HEK293 (cell line): ENCODE measurements at regions not wholly inside any gene's neighbourhood (a gene's known extent, or its start where the extent isn't known, plus 50 kb on each side); places are given as distances from the start of the nearest gene placed in this dataset.

Experiments
- FEZF1 ChIP-seq: fragments of 450-650 bp; formaldehyde crosslinking; IDR thresholded peaks from 2 replicates; pipeline ENCODE4 v1.5.1; 2016; ENCODE audit warnings: missing biosample characterization, missing genetic modification characterization
- ZNF223 ChIP-seq: fragments of 450-650 bp; formaldehyde crosslinking; IDR thresholded peaks from 2 replicates; pipeline ENCODE4 v1.5.1; 2016; ENCODE audit warnings: missing biosample characterization, missing genetic modification characterization
- ZNF266 ChIP-seq: fragments of 450-650 bp; formaldehyde crosslinking; IDR thresholded peaks from 2 replicates; pipeline ENCODE4 v1.5.1; 2016; ENCODE audit warnings: missing biosample characterization, missing genetic modification characterization, low read depth
- ZNF416 ChIP-seq: fragments of 450-650 bp; formaldehyde crosslinking; IDR thresholded peaks from 2 replicates; pipeline ENCODE4 v1.5.1; 2016; ENCODE audit warnings: missing biosample characterization, missing genetic modification characterization
- ZNF785 ChIP-seq: fragments of 450-650 bp; formaldehyde crosslinking; IDR thresholded peaks from 2 replicates; pipeline ENCODE4 v1.5.1; 2016; ENCODE audit warnings: missing biosample characterization, missing genetic modification characterization
- TF ChIP-seq, protein P1 (sequence below): fragments of 450-650 bp; formaldehyde crosslinking; IDR thresholded peaks from 2 replicates; pipeline ENCODE4 v1.5.1; 2016; ENCODE audit warnings: missing biosample characterization, missing genetic modification characterization
- TF ChIP-seq, protein P2 (sequence below): fragments of 450-650 bp; formaldehyde crosslinking; optimal IDR thresholded peaks from 2 replicates; pipeline ENCODE3; 2016; ENCODE audit warnings: missing biosample characterization, mild to moderate bottlenecking, missing genetic modification characterization
- TF ChIP-seq, protein P3 (sequence below): fragments of 450-650 bp; formaldehyde crosslinking; conservative IDR thresholded peaks from 2 replicates; pipeline ENCODE4 v1.5.1; 2016; ENCODE audit warnings: low read depth, missing biosample characterization, missing genetic modification characterization
- TF ChIP-seq, protein P4 (sequence below): fragments of 450-650 bp; formaldehyde crosslinking; IDR thresholded peaks from 2 replicates; pipeline ENCODE4 v1.5.1; 2016; ENCODE audit warnings: missing biosample characterization, missing genetic modification characterization
- TF ChIP-seq, protein P5 (sequence below): fragments of 450-650 bp; formaldehyde crosslinking; IDR thresholded peaks from 2 replicates; pipeline ENCODE4 v1.5.1; 2016; ENCODE audit warnings: missing biosample characterization, missing genetic modification characterization
- TF ChIP-seq, protein P6 (sequence below): fragments of 450-650 bp; formaldehyde crosslinking; IDR thresholded peaks from 2 replicates; pipeline ENCODE4 v1.5.1; 2016; ENCODE audit warnings: missing biosample characterization, missing genetic modification characterization

DNA sequence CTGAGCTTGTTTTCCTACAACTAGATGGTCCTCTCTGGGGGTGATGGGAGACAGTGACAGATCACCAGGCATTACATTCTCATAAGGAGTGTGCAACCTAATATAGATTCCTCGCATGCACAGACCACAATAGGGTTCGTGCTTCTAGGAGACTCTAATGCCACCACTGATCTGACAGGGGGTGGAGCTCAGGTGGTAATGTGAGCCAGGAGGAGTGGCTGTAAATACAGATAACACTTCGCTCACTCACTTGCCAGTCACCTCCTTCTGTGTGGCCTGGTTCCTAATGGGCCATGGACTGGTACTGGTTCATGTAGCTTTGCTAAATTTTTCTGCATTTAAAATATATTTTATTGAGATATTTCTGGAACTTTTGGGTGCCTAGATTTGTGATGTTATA lies 202.3 kb upstream of the ZNF32 start:
- TF ChIP-seq, protein P1, sequence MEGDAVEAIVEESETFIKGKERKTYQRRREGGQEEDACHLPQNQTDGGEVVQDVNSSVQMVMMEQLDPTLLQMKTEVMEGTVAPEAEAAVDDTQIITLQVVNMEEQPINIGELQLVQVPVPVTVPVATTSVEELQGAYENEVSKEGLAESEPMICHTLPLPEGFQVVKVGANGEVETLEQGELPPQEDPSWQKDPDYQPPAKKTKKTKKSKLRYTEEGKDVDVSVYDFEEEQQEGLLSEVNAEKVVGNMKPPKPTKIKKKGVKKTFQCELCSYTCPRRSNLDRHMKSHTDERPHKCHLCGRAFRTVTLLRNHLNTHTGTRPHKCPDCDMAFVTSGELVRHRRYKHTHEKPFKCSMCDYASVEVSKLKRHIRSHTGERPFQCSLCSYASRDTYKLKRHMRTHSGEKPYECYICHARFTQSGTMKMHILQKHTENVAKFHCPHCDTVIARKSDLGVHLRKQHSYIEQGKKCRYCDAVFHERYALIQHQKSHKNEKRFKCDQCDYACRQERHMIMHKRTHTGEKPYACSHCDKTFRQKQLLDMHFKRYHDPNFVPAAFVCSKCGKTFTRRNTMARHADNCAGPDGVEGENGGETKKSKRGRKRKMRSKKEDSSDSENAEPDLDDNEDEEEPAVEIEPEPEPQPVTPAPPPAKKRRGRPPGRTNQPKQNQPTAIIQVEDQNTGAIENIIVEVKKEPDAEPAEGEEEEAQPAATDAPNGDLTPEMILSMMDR (tag by site-specific recombination), result no peak
- TF ChIP-seq, protein P2, sequence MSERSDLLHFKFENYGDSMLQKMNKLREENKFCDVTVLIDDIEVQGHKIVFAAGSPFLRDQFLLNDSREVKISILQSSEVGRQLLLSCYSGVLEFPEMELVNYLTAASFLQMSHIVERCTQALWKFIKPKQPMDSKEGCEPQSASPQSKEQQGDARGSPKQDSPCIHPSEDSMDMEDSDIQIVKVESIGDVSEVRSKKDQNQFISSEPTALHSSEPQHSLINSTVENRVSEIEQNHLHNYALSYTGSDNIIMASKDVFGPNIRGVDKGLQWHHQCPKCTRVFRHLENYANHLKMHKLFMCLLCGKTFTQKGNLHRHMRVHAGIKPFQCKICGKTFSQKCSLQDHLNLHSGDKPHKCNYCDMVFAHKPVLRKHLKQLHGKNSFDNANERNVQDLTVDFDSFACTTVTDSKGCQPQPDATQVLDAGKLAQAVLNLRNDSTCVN (tag by site-specific recombination), result no peak
- TF ChIP-seq FEZF1 (tag by site-specific recombination) (peak; percentile 50), ZNF785 (tag by site-specific recombination) (no peak), ZNF416 (tag by site-specific recombination) (no peak), ZNF266 (no peak), ZNF223 (tag by site-specific recombination) (no peak)
- TF ChIP-seq, protein P3, sequence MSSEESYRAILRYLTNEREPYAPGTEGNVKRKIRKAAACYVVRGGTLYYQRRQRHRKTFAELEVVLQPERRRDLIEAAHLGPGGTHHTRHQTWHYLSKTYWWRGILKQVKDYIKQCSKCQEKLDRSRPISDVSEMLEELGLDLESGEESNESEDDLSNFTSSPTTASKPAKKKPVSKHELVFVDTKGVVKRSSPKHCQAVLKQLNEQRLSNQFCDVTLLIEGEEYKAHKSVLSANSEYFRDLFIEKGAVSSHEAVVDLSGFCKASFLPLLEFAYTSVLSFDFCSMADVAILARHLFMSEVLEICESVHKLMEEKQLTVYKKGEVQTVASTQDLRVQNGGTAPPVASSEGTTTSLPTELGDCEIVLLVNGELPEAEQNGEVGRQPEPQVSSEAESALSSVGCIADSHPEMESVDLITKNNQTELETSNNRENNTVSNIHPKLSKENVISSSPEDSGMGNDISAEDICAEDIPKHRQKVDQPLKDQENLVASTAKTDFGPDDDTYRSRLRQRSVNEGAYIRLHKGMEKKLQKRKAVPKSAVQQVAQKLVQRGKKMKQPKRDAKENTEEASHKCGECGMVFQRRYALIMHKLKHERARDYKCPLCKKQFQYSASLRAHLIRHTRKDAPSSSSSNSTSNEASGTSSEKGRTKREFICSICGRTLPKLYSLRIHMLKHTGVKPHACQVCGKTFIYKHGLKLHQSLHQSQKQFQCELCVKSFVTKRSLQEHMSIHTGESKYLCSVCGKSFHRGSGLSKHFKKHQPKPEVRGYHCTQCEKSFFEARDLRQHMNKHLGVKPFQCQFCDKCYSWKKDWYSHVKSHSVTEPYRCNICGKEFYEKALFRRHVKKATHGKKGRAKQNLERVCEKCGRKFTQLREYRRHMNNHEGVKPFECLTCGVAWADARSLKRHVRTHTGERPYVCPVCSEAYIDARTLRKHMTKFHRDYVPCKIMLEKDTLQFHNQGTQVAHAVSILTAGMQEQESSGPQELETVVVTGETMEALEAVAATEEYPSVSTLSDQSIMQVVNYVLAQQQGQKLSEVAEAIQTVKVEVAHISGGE (tag by site-specific recombination), result peak; percentile 71; the same call in 1 of the 2 replicates
- TF ChIP-seq, protein P4, sequence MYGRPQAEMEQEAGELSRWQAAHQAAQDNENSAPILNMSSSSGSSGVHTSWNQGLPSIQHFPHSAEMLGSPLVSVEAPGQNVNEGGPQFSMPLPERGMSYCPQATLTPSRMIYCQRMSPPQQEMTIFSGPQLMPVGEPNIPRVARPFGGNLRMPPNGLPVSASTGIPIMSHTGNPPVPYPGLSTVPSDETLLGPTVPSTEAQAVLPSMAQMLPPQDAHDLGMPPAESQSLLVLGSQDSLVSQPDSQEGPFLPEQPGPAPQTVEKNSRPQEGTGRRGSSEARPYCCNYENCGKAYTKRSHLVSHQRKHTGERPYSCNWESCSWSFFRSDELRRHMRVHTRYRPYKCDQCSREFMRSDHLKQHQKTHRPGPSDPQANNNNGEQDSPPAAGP (tag by site-specific recombination), result no peak
- TF ChIP-seq, protein P5, sequence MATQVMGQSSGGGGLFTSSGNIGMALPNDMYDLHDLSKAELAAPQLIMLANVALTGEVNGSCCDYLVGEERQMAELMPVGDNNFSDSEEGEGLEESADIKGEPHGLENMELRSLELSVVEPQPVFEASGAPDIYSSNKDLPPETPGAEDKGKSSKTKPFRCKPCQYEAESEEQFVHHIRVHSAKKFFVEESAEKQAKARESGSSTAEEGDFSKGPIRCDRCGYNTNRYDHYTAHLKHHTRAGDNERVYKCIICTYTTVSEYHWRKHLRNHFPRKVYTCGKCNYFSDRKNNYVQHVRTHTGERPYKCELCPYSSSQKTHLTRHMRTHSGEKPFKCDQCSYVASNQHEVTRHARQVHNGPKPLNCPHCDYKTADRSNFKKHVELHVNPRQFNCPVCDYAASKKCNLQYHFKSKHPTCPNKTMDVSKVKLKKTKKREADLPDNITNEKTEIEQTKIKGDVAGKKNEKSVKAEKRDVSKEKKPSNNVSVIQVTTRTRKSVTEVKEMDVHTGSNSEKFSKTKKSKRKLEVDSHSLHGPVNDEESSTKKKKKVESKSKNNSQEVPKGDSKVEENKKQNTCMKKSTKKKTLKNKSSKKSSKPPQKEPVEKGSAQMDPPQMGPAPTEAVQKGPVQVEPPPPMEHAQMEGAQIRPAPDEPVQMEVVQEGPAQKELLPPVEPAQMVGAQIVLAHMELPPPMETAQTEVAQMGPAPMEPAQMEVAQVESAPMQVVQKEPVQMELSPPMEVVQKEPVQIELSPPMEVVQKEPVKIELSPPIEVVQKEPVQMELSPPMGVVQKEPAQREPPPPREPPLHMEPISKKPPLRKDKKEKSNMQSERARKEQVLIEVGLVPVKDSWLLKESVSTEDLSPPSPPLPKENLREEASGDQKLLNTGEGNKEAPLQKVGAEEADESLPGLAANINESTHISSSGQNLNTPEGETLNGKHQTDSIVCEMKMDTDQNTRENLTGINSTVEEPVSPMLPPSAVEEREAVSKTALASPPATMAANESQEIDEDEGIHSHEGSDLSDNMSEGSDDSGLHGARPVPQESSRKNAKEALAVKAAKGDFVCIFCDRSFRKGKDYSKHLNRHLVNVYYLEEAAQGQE (tag by site-specific recombination), result no peak
- TF ChIP-seq, protein P6, sequence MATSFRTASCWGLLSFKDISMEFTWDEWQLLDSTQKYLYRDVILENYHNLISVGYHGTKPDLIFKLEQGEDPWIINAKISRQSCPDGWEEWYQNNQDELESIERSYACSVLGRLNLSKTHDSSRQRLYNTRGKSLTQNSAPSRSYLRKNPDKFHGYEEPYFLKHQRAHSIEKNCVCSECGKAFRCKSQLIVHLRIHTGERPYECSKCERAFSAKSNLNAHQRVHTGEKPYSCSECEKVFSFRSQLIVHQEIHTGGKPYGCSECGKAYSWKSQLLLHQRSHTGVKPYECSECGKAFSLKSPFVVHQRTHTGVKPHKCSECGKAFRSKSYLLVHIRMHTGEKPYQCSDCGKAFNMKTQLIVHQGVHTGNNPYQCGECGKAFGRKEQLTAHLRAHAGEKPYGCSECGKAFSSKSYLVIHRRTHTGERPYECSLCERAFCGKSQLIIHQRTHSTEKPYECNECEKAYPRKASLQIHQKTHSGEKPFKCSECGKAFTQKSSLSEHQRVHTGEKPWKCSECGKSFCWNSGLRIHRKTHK (tag by site-specific recombination), result no peak
